DMS153 (cell line): ENCODE measurements at regions not wholly inside any gene's neighbourhood (a gene's known extent, or its start where the extent isn't known, plus 50 kb on each side); places are given as distances from the start of the nearest gene placed in this dataset.
A peak's percentile ranks its signal among the peaks of the same experiment; 100 is the strongest.
"Not testable (repeated sequence)": the region's sequence is repeated elsewhere in the genome, so short reads cannot be mapped to it uniquely, and the experiment has no call there.

Source experiments
- DNase-seq: peaks from one replicate; lab custom pipeline; 2025; lab: John Stamatoyannopoulos, UW

GRCh38 chr12:112616469-112617152 is 174.9 kb upstream of the RPH3A start:
- DNase-seq, result no peak

- DNase-seq, result no peak
Measured at GRCh38 chr12:112617153-112617505, 174.4 kb upstream of the RPH3A start.

GRCh38 chr12:112627851-112628250 is 163.7 kb upstream of the RPH3A start:
- no peak for DNase-seq

- not testable (repeated sequence) for DNase-seq
Measured at GRCh38 chr12:112631974-112632373, 159.6 kb upstream of the RPH3A start.

GRCh38 chr12:112635036-112635435 is 156.5 kb upstream of the RPH3A start:
- no peak for DNase-seq

GRCh38 chr12:112638420-112638819 is 153.1 kb upstream of the RPH3A start:
- DNase-seq, result no peak

- DNase-seq, result no peak
Measured at GRCh38 chr12:112645586-112645985, 146.0 kb upstream of the RPH3A start.

GRCh38 chr12:112656141-112656540 is 135.4 kb upstream of the RPH3A start:
- DNase-seq, result no peak

GRCh38 chr12:112664569-112664968 is 127.0 kb upstream of the RPH3A start:
- no peak for DNase-seq

- no peak for DNase-seq
Measured at GRCh38 chr12:112665958-112666357, 125.6 kb upstream of the RPH3A start.

GRCh38 chr12:112671564-112671963 is 120.0 kb upstream of the RPH3A start:
- DNase-seq, result no peak

GRCh38 chr12:112674539-112674938 is 117.0 kb upstream of the RPH3A start:
- no peak for DNase-seq

- no peak for DNase-seq
Measured at GRCh38 chr12:112676507-112676906, 115.0 kb upstream of the RPH3A start.

- no peak for DNase-seq
Measured at GRCh38 chr12:112677050-112677765, 114.3 kb upstream of the RPH3A start.

- no peak for DNase-seq
Measured at GRCh38 chr12:112680993-112681392, 110.6 kb upstream of the RPH3A start.

GRCh38 chr12:112682586-112682985 is 109.0 kb upstream of the RPH3A start:
- no peak for DNase-seq

GRCh38 chr12:112684742-112685141 is 106.8 kb upstream of the RPH3A start:
- DNase-seq, result no peak

- DNase-seq, result no peak
Measured at GRCh38 chr12:112685321-112685720, 106.2 kb upstream of the RPH3A start.

- no peak for DNase-seq
Measured at GRCh38 chr12:112686373-112686772, 105.2 kb upstream of the RPH3A start.

- DNase-seq, result no peak
Measured at GRCh38 chr12:112694065-112694464, 97.5 kb upstream of the RPH3A start.

- not testable (repeated sequence) for DNase-seq
Measured at GRCh38 chr12:112697441-112697840, 94.1 kb upstream of the RPH3A start.

- peak; percentile 2 for DNase-seq
Measured at GRCh38 chr12:112705037-112705632, 86.4 kb upstream of the RPH3A start.

GRCh38 chr12:112710414-112710813 is 81.1 kb upstream of the RPH3A start:
- DNase-seq, result no peak
